ENCODE measurements at regions not wholly inside any gene's neighbourhood (a gene's known extent, or its start where the extent isn't known, plus 50 kb on each side); places are given as distances from the start of the nearest gene placed in this dataset.
"Not testable (repeated sequence)": the region's sequence is repeated elsewhere in the genome, so short reads cannot be mapped to it uniquely, and the experiment has no call there.

- in situ Hi-C loops (cut with HindIII; ENCODE audit: low pct_ligation_motif_present, low sequenced_read_pairs): no loop called here
- DNase-seq: no peak
- no peak overlapping the region for H3K27ac ChIP-seq
- no peak for TF ChIP-seq CTCF (IDR thresholded peaks at IDR 0.05; ENCODE audit: low read depth, low read length, missing control alignments)
- H3K4me3 ChIP-seq (ENCODE audit: low read depth, low read length): no peak overlapping the region
- H3K27me3 ChIP-seq (replicated peaks): no peaks in the 10 kb centered on the region
- no peaks in the 10 kb centered on the region for H3K36me3 ChIP-seq (replicated peaks)
These were observed 596.2 kb upstream of the ADGRB3 start for GRCh38 chr6:68038815-68039408.

DNA sequence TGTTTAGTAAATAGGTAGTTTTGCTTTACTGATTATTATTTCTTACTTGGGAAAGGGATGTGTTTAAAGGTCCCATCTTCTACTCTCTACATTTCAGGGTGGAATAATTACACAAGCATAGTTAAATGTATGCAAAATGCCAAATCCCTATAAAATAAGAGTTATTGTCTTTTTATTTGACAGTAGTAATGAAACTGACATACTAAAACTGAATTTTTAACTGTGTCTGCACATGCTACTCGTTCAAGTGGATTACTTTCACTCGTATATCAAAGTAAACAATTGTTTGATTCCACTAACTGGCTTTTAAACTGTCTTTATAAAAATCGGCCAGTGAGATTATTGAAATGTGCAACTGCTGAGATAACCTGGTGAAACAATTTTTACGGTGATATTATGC is 602.9 kb upstream of the ADGRB3 start:
- no peak for TF ChIP-seq CTCF (IDR thresholded peaks at IDR 0.05; ENCODE audit: low read depth, low read length, missing control alignments)
- no peak for DNase-seq
- Histone ChIP-seq H3K27me3 (replicated peaks) (no peaks in the 10 kb centered on the region), H3K36me3 (replicated peaks) (no peaks in the 10 kb centered on the region), H3K27ac (no peak overlapping the region), H3K4me3 (ENCODE audit: low read depth, low read length) (no peak overlapping the region)
- in situ Hi-C loops (cut with HindIII; ENCODE audit: low pct_ligation_motif_present, low sequenced_read_pairs): no loop called here

GRCh38 chr6:68031054-68031453 is 604.0 kb upstream of the ADGRB3 start:
- H3K27ac ChIP-seq: no peak overlapping the region
- in situ Hi-C loops (cut with HindIII; ENCODE audit: low pct_ligation_motif_present, low sequenced_read_pairs): no loop called here
- H3K27me3 ChIP-seq (replicated peaks): no peaks in the 10 kb centered on the region
- no peak for TF ChIP-seq CTCF (IDR thresholded peaks at IDR 0.05; ENCODE audit: low read depth, low read length, missing control alignments)
- no peaks in the 10 kb centered on the region for H3K36me3 ChIP-seq (replicated peaks)
- DNase-seq: no peak
- H3K4me3 ChIP-seq (ENCODE audit: low read depth, low read length): no peak overlapping the region

DNA sequence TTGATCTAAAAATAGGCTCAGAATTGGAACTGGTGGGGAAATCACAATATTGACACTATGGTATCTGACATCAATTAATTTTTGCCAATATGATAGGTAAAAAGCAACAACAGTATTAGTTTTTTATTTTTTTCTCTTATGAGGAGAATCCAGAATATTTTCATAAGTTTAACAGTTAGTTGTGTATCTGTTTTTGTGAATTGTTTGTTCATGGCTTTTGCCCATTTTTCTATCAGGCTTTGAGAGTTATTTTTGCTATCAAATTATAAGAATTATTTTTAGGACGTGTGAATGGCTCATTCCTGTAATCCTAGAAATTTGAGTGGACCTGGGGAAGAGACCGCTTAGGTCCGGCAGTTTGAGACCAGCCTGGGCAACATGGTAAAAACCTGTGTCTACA is 608.6 kb upstream of the ADGRB3 start:
- Histone ChIP-seq H3K36me3 (replicated peaks) (no peaks in the 10 kb centered on the region), H3K4me3 (ENCODE audit: low read depth, low read length) (no peak overlapping the region), H3K27ac (no peak overlapping the region), H3K27me3 (replicated peaks) (no peaks in the 10 kb centered on the region)
- DNase-seq: no peak
- in situ Hi-C loops (cut with HindIII; ENCODE audit: low pct_ligation_motif_present, low sequenced_read_pairs): no loop called here
- no peak for TF ChIP-seq CTCF (IDR thresholded peaks at IDR 0.05; ENCODE audit: low read depth, low read length, missing control alignments)

- TF ChIP-seq CTCF (IDR thresholded peaks at IDR 0.05; ENCODE audit: low read depth, low read length, missing control alignments): no peak
- Histone ChIP-seq H3K4me3 (ENCODE audit: low read depth, low read length) (no peak overlapping the region), H3K27me3 (replicated peaks) (no peaks in the 10 kb centered on the region), H3K27ac (no peak overlapping the region), H3K36me3 (replicated peaks) (no peaks in the 10 kb centered on the region)
- in situ Hi-C loops (cut with HindIII; ENCODE audit: low pct_ligation_motif_present, low sequenced_read_pairs): no loop called here
- no peak for DNase-seq
These were observed 609.3 kb upstream of the ADGRB3 start for GRCh38 chr6:68025764-68026163.

GRCh38 chr6:68024570-68025269 is 610.4 kb upstream of the ADGRB3 start:
- no peak for DNase-seq
- TF ChIP-seq CTCF (IDR thresholded peaks at IDR 0.05; ENCODE audit: low read depth, low read length, missing control alignments): no peak

GRCh38 chr6:68022968-68023367 is 612.1 kb upstream of the ADGRB3 start:
- H3K27ac ChIP-seq; in situ Hi-C loops (cut with HindIII; ENCODE audit: low pct_ligation_motif_present, low sequenced_read_pairs); H3K4me3 ChIP-seq (ENCODE audit: low read depth, low read length); DNase-seq; H3K36me3 ChIP-seq (replicated peaks); H3K27me3 ChIP-seq (replicated peaks): not testable (repeated sequence)

More at GRCh38 chr6:68024570-68025269, 610.4 kb upstream of the ADGRB3 start:
- H3K27me3 ChIP-seq (replicated peaks): no peaks in the 10 kb centered on the region
- H3K36me3 ChIP-seq (replicated peaks): no peaks in the 10 kb centered on the region
- no peak overlapping the region for H3K27ac ChIP-seq
- no peak overlapping the region for H3K4me3 ChIP-seq (ENCODE audit: low read depth, low read length)
- in situ Hi-C loops (cut with HindIII; ENCODE audit: low pct_ligation_motif_present, low sequenced_read_pairs): no loop called here

Measured in brain microvascular endothelial cell (primary cell).